Omental fat pad (tissue), 3 donors: ENCODE measurements at regions not wholly inside any gene's neighbourhood (a gene's known extent, or its start where the extent isn't known, plus 50 kb on each side); places are given as distances from the start of the nearest gene placed in this dataset.

Source experiments
- ATAC-seq: fragments of 150-250 bp; one replicate; pipeline ENCODE4 v1.9.1; 2016; ENCODE audit warnings: mild to moderate bottlenecking, moderate library complexity; ENCODE audit not compliant: low FRiP score
- DNase-seq: peaks from one replicate; pipeline ENCODE4 v3.0.0-alpha.2; 2019; ENCODE audit warnings: low spot score
- CTCF ChIP-seq, 3 donors: fragments of 450-650 bp; IDR thresholded peaks; one replicate each; pipeline ENCODE4 v1.5.1; 2016 to 2017; ENCODE audit warnings: antibody characterized with exemption in 3 of 3, mild to moderate bottlenecking in 3 of 3, moderate library complexity in 2 of 3

- DNase-seq (no peak), ATAC-seq (peak; percentile 32)
- TF ChIP-seq CTCF (IDR thresholded peaks at IDR 0.05): no peak
Observed at GRCh38 chr2:223215254-223215516, 163.2 kb downstream of the KCNE4 start.

GRCh38 chr2:223217373-223217772 is 165.4 kb downstream of the KCNE4 start:
- no peak for TF ChIP-seq CTCF (IDR thresholded peaks at IDR 0.05)
- ATAC-seq: no peak
- DNase-seq: no peak

GRCh38 chr2:223218587-223219178 is 166.7 kb downstream of the KCNE4 start:
- TF ChIP-seq CTCF (IDR thresholded peaks at IDR 0.05): no peak
- DNase-seq (no peak), ATAC-seq (no peak)

- no peak for TF ChIP-seq CTCF (IDR thresholded peaks at IDR 0.05)
- DNase-seq (no peak), ATAC-seq (no peak)
Observed at GRCh38 chr2:223219872-223220657, 168.1 kb downstream of the KCNE4 start.

GRCh38 chr2:223220658-223220925 is 168.6 kb downstream of the KCNE4 start:
- DNase-seq (no peak), ATAC-seq (no peak)
- TF ChIP-seq CTCF (IDR thresholded peaks at IDR 0.05): no peak

GRCh38 chr2:223221139-223221835 is 169.3 kb downstream of the KCNE4 start:
- ATAC-seq: no peak

More at GRCh38 chr2:223221139-223221835, 169.3 kb downstream of the KCNE4 start:
- DNase-seq: no peak
- TF ChIP-seq CTCF (IDR thresholded peaks at IDR 0.05): no peak
